C4-2B (cell line): ENCODE measurements at regions not wholly inside any gene's neighbourhood (a gene's known extent, or its start where the extent isn't known, plus 50 kb on each side); places are given as distances from the start of the nearest gene placed in this dataset.

Experiments used
- ZFX ChIP-seq: fragments of 450-650 bp; IDR thresholded peaks from 2 replicates; pipeline ENCODE4 v1.6.1; 2017
- TF ChIP-seq, protein P1 (sequence below): fragments of 450-650 bp; conservative IDR thresholded peaks from 2 replicates; pipeline ENCODE4 v1.5.1; 2017; ENCODE audit warnings: mild to moderate bottlenecking

DNA sequence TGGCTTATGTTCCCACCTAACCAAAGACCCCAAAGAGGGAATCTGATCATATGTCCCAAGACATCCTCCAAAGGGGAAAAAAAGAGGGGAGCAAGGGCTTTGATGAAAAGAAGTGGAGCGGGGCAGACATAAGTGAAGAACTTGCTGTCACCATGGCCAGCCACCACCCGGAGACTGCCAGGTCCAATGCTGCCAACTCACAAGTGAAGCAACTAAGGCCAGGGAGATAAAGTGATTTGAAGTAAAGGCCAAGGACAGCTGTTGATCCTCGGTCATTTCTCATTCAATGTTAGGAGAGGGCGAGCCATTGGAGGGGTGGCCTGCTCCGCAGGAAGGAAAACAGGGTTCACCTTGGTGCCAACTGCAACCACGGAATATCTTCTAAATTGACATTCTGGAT lies 72.6 kb upstream of the C3orf80 start:
- TF ChIP-seq, protein P1, sequence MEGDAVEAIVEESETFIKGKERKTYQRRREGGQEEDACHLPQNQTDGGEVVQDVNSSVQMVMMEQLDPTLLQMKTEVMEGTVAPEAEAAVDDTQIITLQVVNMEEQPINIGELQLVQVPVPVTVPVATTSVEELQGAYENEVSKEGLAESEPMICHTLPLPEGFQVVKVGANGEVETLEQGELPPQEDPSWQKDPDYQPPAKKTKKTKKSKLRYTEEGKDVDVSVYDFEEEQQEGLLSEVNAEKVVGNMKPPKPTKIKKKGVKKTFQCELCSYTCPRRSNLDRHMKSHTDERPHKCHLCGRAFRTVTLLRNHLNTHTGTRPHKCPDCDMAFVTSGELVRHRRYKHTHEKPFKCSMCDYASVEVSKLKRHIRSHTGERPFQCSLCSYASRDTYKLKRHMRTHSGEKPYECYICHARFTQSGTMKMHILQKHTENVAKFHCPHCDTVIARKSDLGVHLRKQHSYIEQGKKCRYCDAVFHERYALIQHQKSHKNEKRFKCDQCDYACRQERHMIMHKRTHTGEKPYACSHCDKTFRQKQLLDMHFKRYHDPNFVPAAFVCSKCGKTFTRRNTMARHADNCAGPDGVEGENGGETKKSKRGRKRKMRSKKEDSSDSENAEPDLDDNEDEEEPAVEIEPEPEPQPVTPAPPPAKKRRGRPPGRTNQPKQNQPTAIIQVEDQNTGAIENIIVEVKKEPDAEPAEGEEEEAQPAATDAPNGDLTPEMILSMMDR: no peak
- TF ChIP-seq ZFX: no peak
